ENCODE measurements at regions not wholly inside any gene's neighbourhood (a gene's known extent, or its start where the extent isn't known, plus 50 kb on each side); places are given as distances from the start of the nearest gene placed in this dataset.

GRCh38 chr10:110382695-110383094 lies 78.0 kb upstream of the SMNDC1 start:
- TF ChIP-seq CTCF (IDR thresholded peaks at IDR 0.05; ENCODE audit: poor library complexity) (no peak), EZH2 (IDR thresholded peaks at IDR 0.05; ENCODE audit: borderline replicate concordance) (no peak)
